Stimulated activated naive B cell treated with anti-CD40 and anti-IgM and Interleukin-4, amounts not matched to agents 10 μg/mL and 1 μg/mL and 100 μg/mL, for 72 hours (primary cell): ENCODE measurements at regions not wholly inside any gene's neighbourhood (a gene's known extent, or its start where the extent isn't known, plus 50 kb on each side); places are given as distances from the start of the nearest gene placed in this dataset.
"Not testable (repeated sequence)": the region's sequence is repeated elsewhere in the genome, so short reads cannot be mapped to it uniquely, and the experiment has no call there.

ENCODE experiments used
- ATAC-seq, 2 donors: fragments of 150-1000 bp; cut with Tn5 transposase; replicated peaks; 2 replicates each; pipeline ENCODE4 v1.10.0; 2021; ENCODE audit warnings: moderate library complexity in 1 of 2
- DNase-seq: peaks from one replicate; pipeline ENCODE4 v3.0.0; 2021
- H3K27ac Mint-ChIP-seq: one replicate; pipeline ENCODE4 v1.8.0; 2022; ENCODE audit warnings: mild to moderate bottlenecking, mixed read lengths
- H3K27me3 Mint-ChIP-seq, 2 donors: one replicate each; pipeline ENCODE4 v1.8.0; 2022; ENCODE audit warnings: mixed read lengths in 2 of 2
- H3K36me3 Mint-ChIP-seq, 2 donors: one replicate each; pipeline ENCODE4 v1.8.0; 2022; ENCODE audit warnings: mixed read lengths in 2 of 2, mild to moderate bottlenecking in 1 of 2
- H3K4me1 Mint-ChIP-seq, 2 donors: one replicate each; pipeline ENCODE4 v1.8.0; 2022; ENCODE audit warnings: mixed read lengths in 2 of 2, mild to moderate bottlenecking in 1 of 2
- H3K4me3 Mint-ChIP-seq, 2 donors: one replicate each; pipeline ENCODE4 v1.8.0; 2022; ENCODE audit warnings: mild to moderate bottlenecking in 2 of 2, mixed read lengths in 2 of 2, moderate library complexity in 1 of 2
- H3K9me3 Mint-ChIP-seq, 2 donors: one replicate each; pipeline ENCODE4 v1.8.0; 2022; ENCODE audit warnings: mixed read lengths in 2 of 2, mild to moderate bottlenecking in 1 of 2

DNA sequence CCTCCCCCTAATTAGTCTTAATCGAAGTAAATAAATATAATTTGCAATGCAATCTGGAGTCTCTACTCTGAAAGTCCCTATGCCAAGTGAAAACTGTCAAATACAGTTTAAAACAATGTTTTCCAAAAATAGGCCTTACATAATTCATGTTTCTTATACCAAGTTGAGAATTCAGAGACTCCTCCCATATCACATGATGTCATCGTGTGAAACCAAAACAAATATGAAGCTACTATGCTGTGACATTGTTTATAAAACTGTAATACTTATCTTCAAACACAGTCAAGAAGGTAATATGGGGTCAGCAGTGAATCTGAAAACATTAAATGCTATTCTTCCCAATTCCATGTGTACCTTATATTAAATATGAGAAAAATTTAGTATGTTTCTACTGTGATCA lies 940.2 kb upstream of the FANCL start:
- no peaks in the 10 kb centered on the region for H3K9me3 Mint-ChIP-seq

DNA sequence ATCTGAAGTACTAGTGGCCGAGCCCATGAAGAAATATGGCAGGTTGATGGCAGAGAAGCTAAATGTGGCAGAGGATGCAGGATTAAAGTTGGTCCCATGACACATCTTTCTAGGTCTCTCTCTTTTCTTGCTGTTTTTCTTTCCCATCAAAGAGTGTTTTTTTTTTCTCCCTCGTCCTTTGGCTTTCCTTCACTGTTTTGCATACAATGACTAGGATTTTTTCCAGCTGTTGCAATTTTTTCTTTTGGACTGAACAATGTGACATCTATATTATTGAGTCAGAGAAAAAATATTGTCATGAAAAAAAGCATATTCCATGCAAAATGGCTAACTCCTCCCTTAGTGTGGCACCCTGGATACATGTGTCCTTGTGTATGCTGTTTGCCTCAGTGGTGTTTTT lies 939.5 kb upstream of the FANCL start:
- no peak overlapping the region for H3K27ac Mint-ChIP-seq
- no peak overlapping the region for H3K4me3 Mint-ChIP-seq
- DNase-seq (no peak), ATAC-seq (no peak)
- H3K9me3 Mint-ChIP-seq, result no peaks in the 10 kb centered on the region
- peaks cover 13 to 26% of the 10 kb centered on the region in 2 donors for H3K4me1 Mint-ChIP-seq
- no peaks in the 10 kb centered on the region for H3K36me3 Mint-ChIP-seq
- H3K27me3 Mint-ChIP-seq, result no peaks in the 10 kb centered on the region

More for the DNA sequence above, 940.2 kb upstream of the FANCL start:
- ATAC-seq (no peak), DNase-seq (no peak)
- peaks cover 13 to 26% of the 10 kb centered on the region in 2 donors for H3K4me1 Mint-ChIP-seq
- H3K27ac Mint-ChIP-seq, result no peak overlapping the region
- no peaks in the 10 kb centered on the region for H3K27me3 Mint-ChIP-seq
- no peaks in the 10 kb centered on the region for H3K36me3 Mint-ChIP-seq
- no peak overlapping the region for H3K4me3 Mint-ChIP-seq

DNA sequence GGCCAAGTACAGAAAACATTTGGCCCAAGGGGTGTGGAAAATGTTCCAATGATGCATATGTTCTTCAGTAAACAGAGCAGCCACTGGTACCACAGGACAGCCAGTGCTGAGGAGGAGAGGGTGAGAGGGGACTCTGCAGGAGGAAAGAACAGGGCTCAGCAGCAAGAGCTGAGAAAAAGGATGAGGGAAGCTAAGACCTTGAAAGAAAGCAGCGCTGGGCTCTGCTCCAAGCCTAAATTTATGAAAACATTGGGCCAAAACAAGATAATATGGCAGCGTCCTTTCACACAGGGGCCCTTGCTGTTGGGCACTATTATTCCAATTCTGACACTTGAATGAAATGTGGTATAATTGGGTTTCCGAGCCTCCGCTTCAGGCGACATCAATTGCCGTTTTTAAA lies 939.0 kb upstream of the FANCL start:
- ATAC-seq, result no peak
- Mint-ChIP-seq H3K36me3 (no peaks in the 10 kb centered on the region), H3K4me1 (peaks cover 13 to 25% of the 10 kb centered on the region in 2 donors), H3K27me3 (peaks cover 0 to 3% of the 10 kb centered on the region in 2 donors), H3K4me3 (no peak overlapping the region), H3K27ac (no peak overlapping the region), H3K9me3 (no peaks in the 10 kb centered on the region)
- DNase-seq, result no peak

DNA sequence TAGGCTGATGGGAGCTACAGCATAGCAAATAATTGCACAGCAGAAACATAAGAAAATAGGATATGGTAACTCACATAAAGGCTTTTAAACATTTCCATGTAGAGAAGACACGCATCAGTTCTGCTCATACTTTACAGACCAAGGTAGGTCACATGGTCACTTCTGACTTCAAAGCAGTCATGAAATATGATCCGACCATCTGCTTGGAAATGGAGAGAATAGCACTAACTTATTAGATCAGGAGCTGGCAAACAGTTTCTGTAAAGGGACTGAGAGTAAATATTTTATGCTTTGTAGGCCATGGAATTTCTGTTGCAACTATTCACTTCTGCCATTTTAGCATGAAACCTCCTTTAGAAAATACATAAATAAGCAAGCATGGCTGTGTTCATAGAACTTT lies 936.6 kb upstream of the FANCL start:
- Mint-ChIP-seq H3K9me3 (no peaks in the 10 kb centered on the region), H3K27ac (no peak overlapping the region), H3K36me3 (no peaks in the 10 kb centered on the region), H3K27me3 (peaks cover 0 to 5% of the 10 kb centered on the region in 2 donors), H3K4me3 (no peak overlapping the region), H3K4me1 (peaks cover 2 to 6% of the 10 kb centered on the region in 2 donors)
- ATAC-seq, result no peak
- no peak for DNase-seq

DNA sequence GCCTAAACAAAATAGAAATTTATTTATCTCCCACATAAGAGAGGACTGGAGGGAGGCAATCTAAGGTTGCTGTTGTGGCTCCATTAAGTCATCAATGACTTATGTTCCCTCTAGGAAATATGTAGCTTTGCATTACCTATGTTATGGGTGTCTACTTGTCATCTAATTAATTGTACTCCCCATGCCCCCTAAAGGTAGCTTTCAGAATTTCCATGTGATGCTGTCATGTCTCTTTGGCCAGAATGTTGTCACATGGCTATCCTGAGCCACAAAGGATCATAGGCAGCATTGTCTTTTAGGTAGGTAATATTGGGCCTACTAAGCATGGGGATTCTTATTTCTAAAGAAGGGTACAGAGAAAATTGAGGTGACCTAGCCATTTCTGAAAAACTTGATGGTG lies 935.6 kb upstream of the FANCL start:
- peak; percentile 38 to 67 for ATAC-seq
- H3K9me3 Mint-ChIP-seq, result no peaks in the 10 kb centered on the region

DNA sequence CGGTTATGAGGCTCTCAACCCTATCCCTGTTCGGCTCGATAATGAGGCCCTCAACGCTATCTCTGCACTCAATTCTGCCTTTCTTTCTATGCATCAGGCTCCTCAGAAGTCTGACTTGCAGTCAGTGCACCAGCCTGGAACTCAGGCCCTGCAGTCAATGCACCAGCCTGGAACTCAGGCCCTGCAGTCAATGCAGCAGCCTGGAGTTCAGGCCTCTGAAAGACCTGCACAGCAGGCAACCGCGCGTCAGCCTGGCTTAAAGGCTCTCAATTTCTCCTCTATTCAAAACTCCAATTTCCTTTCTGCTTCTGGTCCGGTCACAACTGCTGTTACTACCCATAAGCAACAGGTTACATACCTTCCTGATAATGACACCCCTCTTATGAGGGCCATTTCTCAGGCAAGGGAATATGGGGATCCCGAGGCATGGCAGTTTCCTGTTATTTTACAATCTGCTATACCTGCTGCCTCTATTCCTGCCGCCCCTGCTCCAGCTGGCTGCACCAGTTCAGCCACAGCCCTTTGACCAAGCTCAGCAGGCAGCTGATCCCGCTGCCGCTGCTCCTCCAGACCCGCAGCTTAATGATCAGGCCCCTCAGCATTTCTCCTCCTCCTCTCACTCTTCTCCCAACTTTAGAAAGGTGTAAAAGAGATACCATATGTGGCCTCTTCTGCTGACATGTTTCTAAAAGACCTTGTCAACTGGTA lies 933.6 kb upstream of the FANCL start:
- H3K27ac Mint-ChIP-seq, result no peak overlapping the region
- no peaks in the 10 kb centered on the region for H3K36me3 Mint-ChIP-seq
- no peak overlapping the region for H3K4me3 Mint-ChIP-seq
- peaks cover 11 to 18% of the 10 kb centered on the region in 2 donors for H3K4me1 Mint-ChIP-seq
- H3K27me3 Mint-ChIP-seq, result peaks cover 5 to 7% of the 10 kb centered on the region in 2 donors
- no peaks in the 10 kb centered on the region for H3K9me3 Mint-ChIP-seq
- ATAC-seq (no peak), DNase-seq (no peak)

More for the DNA sequence above, 935.6 kb upstream of the FANCL start:
- no peak for DNase-seq
- Mint-ChIP-seq H3K4me1 (peaks cover 0 to under 1% of the 10 kb centered on the region in 2 donors), H3K4me3 (no peak overlapping the region), H3K27me3 (peaks cover 0 to 5% of the 10 kb centered on the region in 2 donors), H3K36me3 (no peaks in the 10 kb centered on the region), H3K27ac (no peak overlapping the region)

DNA sequence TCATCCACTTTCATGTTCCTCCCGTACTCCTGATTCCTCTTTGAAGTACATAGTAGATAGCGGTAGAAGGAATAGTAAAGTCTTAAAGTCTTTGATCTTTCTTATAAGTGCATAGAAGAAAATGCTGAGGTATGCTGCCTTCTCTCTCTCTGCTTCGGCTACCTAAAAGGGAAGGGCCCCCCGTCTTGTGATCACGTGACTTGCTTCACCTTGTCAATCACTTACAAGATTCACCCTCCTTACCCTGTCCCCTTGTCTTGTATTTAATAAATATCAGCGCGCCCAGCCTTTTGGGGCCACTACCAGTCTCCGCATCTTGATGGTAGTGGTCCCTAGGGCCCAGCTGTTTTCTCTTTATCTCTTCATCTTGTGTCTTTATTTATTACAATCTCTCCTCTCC lies 932.2 kb upstream of the FANCL start:
- peaks cover 5 to 7% of the 10 kb centered on the region in 2 donors for H3K27me3 Mint-ChIP-seq
- no peak overlapping the region for H3K4me3 Mint-ChIP-seq
- ATAC-seq, result no peak
- H3K4me1 Mint-ChIP-seq, result peaks cover 11 to 18% of the 10 kb centered on the region in 2 donors
- H3K36me3 Mint-ChIP-seq, result no peaks in the 10 kb centered on the region
- H3K27ac Mint-ChIP-seq, result no peak overlapping the region
- no peaks in the 10 kb centered on the region for H3K9me3 Mint-ChIP-seq
- DNase-seq, result no peak

DNA sequence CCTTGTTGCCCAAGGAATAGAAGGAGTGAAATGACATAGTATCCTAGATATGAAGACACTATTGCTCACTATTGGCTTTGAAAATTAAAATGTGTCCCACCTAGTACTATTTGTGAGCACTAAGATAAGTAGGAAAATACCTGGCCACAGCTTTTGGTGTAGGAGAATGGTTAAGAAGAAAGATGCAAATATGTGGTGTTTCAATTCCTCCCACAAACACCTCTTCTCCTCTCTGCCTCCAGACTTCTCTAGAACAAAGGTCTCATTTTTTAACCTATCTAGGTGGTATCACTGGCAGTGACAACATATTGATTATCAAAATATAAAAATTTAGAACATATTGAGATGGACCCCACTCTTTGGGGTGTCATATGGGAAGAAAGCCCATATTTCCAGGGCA lies 929.9 kb upstream of the FANCL start:
- Mint-ChIP-seq H3K4me1 (peaks cover 11 to 18% of the 10 kb centered on the region in 2 donors), H3K4me3 (no peak overlapping the region), H3K36me3 (no peaks in the 10 kb centered on the region), H3K9me3 (no peaks in the 10 kb centered on the region), H3K27ac (no peak overlapping the region), H3K27me3 (peaks cover 5 to 7% of the 10 kb centered on the region in 2 donors)
- ATAC-seq (peak; percentile 65 to 76), DNase-seq (no peak)

DNA sequence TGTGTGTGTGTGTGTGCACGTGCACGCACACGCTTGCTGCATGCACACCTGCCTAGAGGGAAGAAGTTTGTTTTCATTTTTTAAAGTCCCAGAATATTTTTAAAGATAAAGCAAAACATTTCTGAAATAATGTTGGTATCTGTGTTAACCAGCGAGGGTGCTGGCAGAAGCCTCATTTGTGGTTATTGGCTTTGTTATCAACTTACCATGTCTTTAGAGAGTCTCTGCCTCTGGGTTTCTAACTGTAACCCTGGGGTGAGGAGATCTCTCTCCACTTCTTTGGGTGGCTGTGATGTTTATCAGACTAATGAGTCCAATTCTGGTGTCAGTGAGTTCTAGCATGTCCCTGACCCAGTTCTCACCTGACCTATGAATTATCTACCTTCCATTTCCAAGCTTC lies 927.6 kb upstream of the FANCL start:
- Mint-ChIP-seq H3K27ac (no peak overlapping the region), H3K36me3 (no peaks in the 10 kb centered on the region), H3K9me3 (no peaks in the 10 kb centered on the region), H3K4me1 (peaks cover 11 to 18% of the 10 kb centered on the region in 2 donors), H3K4me3 (no peak overlapping the region), H3K27me3 (peaks cover 0 to 7% of the 10 kb centered on the region in 2 donors)
- DNase-seq, result no peak
- ATAC-seq, result no peak

DNA sequence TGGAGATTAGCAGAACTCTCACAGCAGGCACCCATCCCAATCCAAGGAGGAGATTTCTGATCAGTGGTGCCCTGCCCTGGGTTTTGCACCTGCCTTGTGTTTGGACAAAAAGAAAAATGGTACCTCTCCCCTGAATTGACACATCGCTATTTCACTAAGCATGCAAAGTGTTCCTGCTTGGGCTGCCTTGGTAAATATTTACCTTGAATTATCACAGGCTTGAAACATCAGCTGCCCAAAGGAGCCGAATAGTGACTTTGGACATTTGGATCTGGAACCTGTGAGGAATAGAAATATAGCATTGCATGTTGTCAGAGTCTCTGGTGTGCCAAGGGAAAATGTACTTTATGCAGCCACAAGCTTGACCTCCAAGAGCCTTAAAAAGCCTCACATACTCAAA lies 926.4 kb upstream of the FANCL start:
- Mint-ChIP-seq H3K27ac (no peak overlapping the region), H3K4me1 (peaks cover 11 to 18% of the 10 kb centered on the region in 2 donors), H3K9me3 (no peaks in the 10 kb centered on the region), H3K4me3 (no peak overlapping the region), H3K36me3 (no peaks in the 10 kb centered on the region), H3K27me3 (peaks cover 0 to 7% of the 10 kb centered on the region in 2 donors)
- ATAC-seq (no peak), DNase-seq (no peak)

DNA sequence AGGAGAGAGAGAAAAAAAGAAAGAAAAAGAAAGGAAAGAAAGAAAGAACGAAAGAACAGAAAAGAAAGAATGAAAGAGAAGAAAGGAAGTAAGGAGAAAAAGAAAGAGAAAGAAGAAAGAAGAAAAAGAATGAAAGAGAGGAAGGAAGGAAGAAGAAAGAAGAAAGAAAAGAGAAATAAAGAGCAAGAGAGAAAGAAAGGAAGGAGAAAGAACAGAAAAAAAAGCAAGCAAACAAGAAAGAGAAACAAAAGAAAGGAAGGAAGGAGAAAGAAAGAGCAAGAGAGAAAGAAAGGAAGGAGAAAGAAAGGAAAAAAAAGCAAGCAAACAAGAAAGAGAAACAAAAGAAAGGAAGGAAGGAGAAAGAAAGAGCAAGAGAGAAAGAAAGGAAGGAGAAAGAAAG lies 916.8 kb upstream of the FANCL start:
- H3K4me1 Mint-ChIP-seq, H3K27ac Mint-ChIP-seq, H3K27me3 Mint-ChIP-seq, H3K4me3 Mint-ChIP-seq, ATAC-seq, DNase-seq, H3K9me3 Mint-ChIP-seq, H3K36me3 Mint-ChIP-seq: not testable (repeated sequence)

DNA sequence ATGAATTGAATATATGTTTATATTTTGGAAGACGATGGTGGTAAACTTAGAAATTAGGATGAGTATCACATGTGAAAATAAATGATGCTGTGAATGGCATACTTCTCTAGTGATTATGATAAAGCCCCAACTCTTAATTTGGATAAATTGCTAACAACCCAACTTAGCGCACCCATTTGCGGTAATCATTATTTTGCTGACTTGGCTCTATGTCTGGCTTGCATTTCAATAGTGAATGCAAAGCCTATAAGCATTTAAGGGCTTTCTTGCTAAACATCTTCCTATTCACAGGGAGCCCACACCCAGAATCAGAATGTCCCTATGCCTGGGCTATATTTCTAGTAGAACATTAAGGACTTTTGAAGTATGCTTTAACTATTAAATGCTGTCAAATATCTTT lies 910.7 kb upstream of the FANCL start:
- no peak overlapping the region for H3K4me3 Mint-ChIP-seq
- ATAC-seq (no peak), DNase-seq (no peak)
- H3K27me3 Mint-ChIP-seq, result no peaks in the 10 kb centered on the region
- peaks cover 10 to 18% of the 10 kb centered on the region in 2 donors for H3K4me1 Mint-ChIP-seq
- no peaks in the 10 kb centered on the region for H3K9me3 Mint-ChIP-seq
- H3K27ac Mint-ChIP-seq, result no peak overlapping the region
- H3K36me3 Mint-ChIP-seq, result no peaks in the 10 kb centered on the region

DNA sequence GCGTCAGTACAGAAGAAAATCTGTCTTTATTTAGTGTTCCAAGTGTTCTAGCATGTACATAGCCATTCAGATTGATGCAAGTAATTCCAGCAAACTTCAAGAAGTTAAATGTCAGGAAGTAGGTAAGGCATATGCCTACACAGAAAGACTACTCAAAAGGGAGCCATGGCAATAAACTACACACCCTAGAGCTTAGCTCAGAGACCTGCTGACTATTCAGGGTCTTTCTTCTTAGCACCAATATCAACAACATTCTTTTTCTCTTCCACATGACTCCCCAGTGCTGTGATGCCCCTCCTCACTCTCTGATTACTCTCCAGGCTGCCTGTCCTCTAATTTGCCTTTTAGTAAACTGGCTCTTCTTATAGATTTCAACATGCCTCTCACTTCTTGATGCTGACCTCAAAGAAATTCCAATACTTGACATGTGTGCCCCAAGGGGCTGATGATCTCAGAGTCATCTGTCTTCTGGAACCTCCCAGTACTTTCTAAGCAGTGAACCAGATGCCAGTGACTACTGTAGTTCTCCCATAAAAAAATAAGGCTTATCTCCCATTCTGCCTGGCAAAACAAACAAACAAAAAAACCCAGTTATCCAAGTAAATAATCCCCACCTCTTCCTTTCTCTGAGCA lies 909.2 kb upstream of the FANCL start:
- no peak overlapping the region for H3K4me3 Mint-ChIP-seq
- no peak overlapping the region for H3K27ac Mint-ChIP-seq
- DNase-seq, result no peak
- H3K4me1 Mint-ChIP-seq, result peaks cover 10 to 18% of the 10 kb centered on the region in 2 donors
- no peaks in the 10 kb centered on the region for H3K36me3 Mint-ChIP-seq
- peak; percentile 42 to 70 for ATAC-seq
- no peaks in the 10 kb centered on the region for H3K9me3 Mint-ChIP-seq
- H3K27me3 Mint-ChIP-seq, result no peaks in the 10 kb centered on the region

DNA sequence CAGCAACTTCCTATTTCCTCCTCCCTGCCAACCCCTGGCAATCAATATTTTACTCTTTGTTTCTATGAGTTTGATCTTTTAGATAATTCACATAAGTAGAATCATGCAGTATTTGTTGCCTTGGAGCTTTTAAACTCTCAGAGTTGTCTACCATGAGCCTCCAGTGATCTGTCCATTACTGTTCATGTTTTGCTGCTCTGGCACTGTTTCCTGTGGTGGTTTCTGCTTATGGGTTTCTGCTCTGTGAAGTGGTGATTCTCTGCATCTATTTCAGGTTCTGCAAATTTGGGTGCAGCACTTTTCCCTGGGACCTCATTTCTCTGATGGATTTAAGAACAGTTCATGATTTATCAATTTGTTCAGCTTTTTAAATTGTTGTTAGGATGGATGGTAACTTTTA lies 908.1 kb upstream of the FANCL start:
- Mint-ChIP-seq H3K27me3 (no peaks in the 10 kb centered on the region), H3K9me3 (no peaks in the 10 kb centered on the region), H3K27ac (peak overlapping the region; percentile 6), H3K4me3 (no peak overlapping the region), H3K36me3 (no peaks in the 10 kb centered on the region), H3K4me1 (peaks cover 10 to 18% of the 10 kb centered on the region in 2 donors)
- no peak for DNase-seq
- ATAC-seq, result no peak

DNA sequence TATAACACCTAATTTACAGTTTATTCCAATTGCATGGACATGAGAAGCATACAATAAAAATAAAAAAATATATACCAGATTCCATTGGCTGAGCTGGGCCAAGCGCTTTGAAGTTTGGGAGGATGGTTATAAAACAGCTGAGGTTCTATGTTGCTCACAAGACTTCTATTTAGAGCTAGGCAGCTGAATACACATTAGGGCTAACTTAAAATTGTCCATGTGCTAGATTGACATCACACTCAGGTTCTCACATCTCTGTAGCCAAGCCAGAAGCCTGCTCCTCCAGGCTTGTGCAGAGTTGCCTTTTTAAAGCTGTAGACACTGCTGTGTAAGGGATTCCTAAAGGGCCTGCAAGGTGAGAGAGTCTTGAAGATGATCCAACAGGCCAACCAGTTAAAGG lies 871.1 kb upstream of the FANCL start:
- Mint-ChIP-seq H3K9me3 (no peaks in the 10 kb centered on the region), H3K27me3 (no peaks in the 10 kb centered on the region), H3K36me3 (no peaks in the 10 kb centered on the region), H3K27ac (no peak overlapping the region), H3K4me3 (no peak overlapping the region), H3K4me1 (no peaks in the 10 kb centered on the region)
- ATAC-seq, result no peak
- DNase-seq, result no peak
